SH-SY5Y (cell line): ENCODE measurements at regions not wholly inside any gene's neighbourhood (a gene's known extent, or its start where the extent isn't known, plus 50 kb on each side); places are given as distances from the start of the nearest gene placed in this dataset.

ENCODE experiments used
- GATA2 ChIP-seq: IDR thresholded peaks from 2 replicates; pipeline ENCODE4 v1.6.1; 2011; ENCODE audit warnings: mild to moderate bottlenecking, low read depth, low read length
- GATA3 ChIP-seq: IDR thresholded peaks from 2 replicates; pipeline ENCODE4 v1.6.1; 2011; ENCODE audit warnings: low read depth, mild to moderate bottlenecking, low read length, moderate library complexity

DNA sequence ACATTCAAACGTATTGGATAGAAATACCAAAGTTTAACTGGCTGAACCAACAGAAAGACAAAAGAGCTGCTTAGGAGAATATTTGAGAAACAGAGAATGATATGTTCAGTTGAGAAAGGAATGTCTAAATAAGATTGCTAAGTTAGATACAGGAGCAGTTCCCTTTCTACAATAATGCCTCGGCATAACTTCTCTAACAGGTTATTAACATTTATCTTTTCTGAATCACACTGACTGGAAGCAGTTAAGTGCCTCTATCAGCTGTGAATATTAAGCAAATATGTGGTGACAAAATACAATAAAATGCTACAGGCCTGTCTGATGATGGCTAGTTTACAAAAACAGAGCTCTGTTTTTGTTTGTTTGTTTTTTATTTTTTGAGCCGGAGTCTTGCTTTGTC, 121.9 kb downstream of the KCNK1 start:
- TF ChIP-seq GATA3, result no peak
- no peak for TF ChIP-seq GATA2
